HG02981 (cell line): ENCODE measurements at regions not wholly inside any gene's neighbourhood (a gene's known extent, or its start where the extent isn't known, plus 50 kb on each side); places are given as distances from the start of the nearest gene placed in this dataset.

Source experiments
- ATAC-seq: cut with Tn5 transposase; IDR thresholded peaks from one replicate; pipeline ENCODE4 v1.9.1; 2021; ENCODE audit warnings: mild to moderate bottlenecking, moderate library complexity; ENCODE audit not compliant: unreplicated experiment

GRCh38 chr13:50428183-50428877 lies 413.1 kb downstream of the KCNRG start:
- no peak for ATAC-seq

- no peak for ATAC-seq
Observed at GRCh38 chr13:50435011-50435410, 408.5 kb downstream of the DLEU7 start.

- no peak for ATAC-seq
Observed at GRCh38 chr13:50437252-50437651, 406.2 kb downstream of the DLEU7 start.

- ATAC-seq = no peak
Observed at GRCh38 chr13:50438351-50438750, 405.1 kb downstream of the DLEU7 start.

GRCh38 chr13:50441130-50441529 lies 402.4 kb downstream of the DLEU7 start:
- ATAC-seq = no peak

GRCh38 chr13:50444726-50445125 lies 398.8 kb downstream of the DLEU7 start:
- no peak for ATAC-seq

- ATAC-seq = no peak
Observed at GRCh38 chr13:50446611-50447010, 396.9 kb downstream of the DLEU7 start.

GRCh38 chr13:50448535-50448998 lies 394.9 kb downstream of the DLEU7 start:
- ATAC-seq = no peak

GRCh38 chr13:50449465-50449864 lies 394.0 kb downstream of the DLEU7 start:
- ATAC-seq = no peak

- ATAC-seq = no peak
Observed at GRCh38 chr13:50450279-50450678, 393.2 kb downstream of the DLEU7 start.

GRCh38 chr13:50451609-50452008 lies 391.9 kb downstream of the DLEU7 start:
- ATAC-seq = no peak

GRCh38 chr13:50452028-50452427 lies 391.5 kb downstream of the DLEU7 start:
- no peak for ATAC-seq

GRCh38 chr13:50452756-50453155 lies 390.7 kb downstream of the DLEU7 start:
- ATAC-seq = no peak

- no peak for ATAC-seq
Observed at GRCh38 chr13:50453188-50453587, 390.3 kb downstream of the DLEU7 start.

GRCh38 chr13:50456111-50456510 lies 387.4 kb downstream of the DLEU7 start:
- ATAC-seq = no peak

- no peak for ATAC-seq
Observed at GRCh38 chr13:50457415-50458393, 385.8 kb downstream of the DLEU7 start.

GRCh38 chr13:50459046-50459445 lies 384.4 kb downstream of the DLEU7 start:
- ATAC-seq = no peak

GRCh38 chr13:50459658-50460057 lies 383.8 kb downstream of the DLEU7 start:
- no peak for ATAC-seq

- ATAC-seq = no peak
Observed at GRCh38 chr13:50460358-50460757, 383.1 kb downstream of the DLEU7 start.

GRCh38 chr13:50461189-50461588 lies 382.3 kb downstream of the DLEU7 start:
- ATAC-seq = no peak

- no peak for ATAC-seq
Observed at GRCh38 chr13:50463719-50464118, 379.8 kb downstream of the DLEU7 start.
